Transverse colon (tissue), 4 donors: ENCODE measurements at regions not wholly inside any gene's neighbourhood (a gene's known extent, or its start where the extent isn't known, plus 50 kb on each side); places are given as distances from the start of the nearest gene placed in this dataset.

ENCODE experiments used
- DNase-seq: peaks from one replicate; pipeline ENCODE4 v3.0.0-alpha.2; 2019
- H3K27ac ChIP-seq, 4 donors: fragments of 200-600 bp; sonication (generic); 2 replicates each; pipeline ENCODE4 v1.5.1; 2016 to 2018; ENCODE audit warnings: inconsistent platforms in 4 of 4
- H3K27me3 ChIP-seq: fragments of 200-600 bp; sonication (generic); 2 replicates; pipeline ENCODE4 v1.5.1; 2017; ENCODE audit warnings: inconsistent platforms
- H3K36me3 ChIP-seq, 4 donors: fragments of 200-600 bp; sonication (generic); 2 replicates each; pipeline ENCODE4 v1.5.1; 2017 to 2019; ENCODE audit warnings: inconsistent platforms in 4 of 4
- H3K4me1 ChIP-seq, 4 donors: fragments of 200-600 bp; sonication (generic); 2 replicates each; pipeline ENCODE4 v1.5.1; 2017 to 2020; ENCODE audit warnings: inconsistent platforms in 4 of 4
- H3K4me3 ChIP-seq, 4 donors: fragments of 200-600 bp; sonication (generic); 1 replicate in 1 of 4; 2 replicates in 3 of 4; pipeline versions ENCODE4 v1.5.1 to v1.6.1; 2017 to 2019; ENCODE audit warnings: inconsistent platforms in 4 of 4
- H3K9me3 ChIP-seq, 2 donors: fragments of 200-600 bp; sonication (generic); 2 replicates each; pipeline ENCODE4 v1.5.1; 2017 to 2019; ENCODE audit warnings: inconsistent platforms in 2 of 2
- EP300 ChIP-seq: sonication (generic); formaldehyde crosslinking; IDR thresholded peaks from one replicate; pipeline ENCODE4 v1.6.1; 2017; ENCODE audit warnings: antibody characterized with exemption, low read depth
- POLR2A ChIP-seq: fragments of 450-650 bp; IDR thresholded peaks from one replicate; pipeline ENCODE4 v1.6.1; 2016; ENCODE audit warnings: antibody characterized with exemption, mild to moderate bottlenecking, moderate library complexity
- POLR2AphosphoS5 ChIP-seq, 3 donors: sonication (generic); formaldehyde crosslinking; IDR thresholded peaks; one replicate each; pipeline ENCODE4 v1.6.1; 2016; ENCODE audit warnings: antibody characterized with exemption in 3 of 3
- WGBS, 2 donors: methylation state at CpG; one replicate each; pipeline ENCODE4 v1.1.5; 2018; ENCODE audit warnings: low coverage in 1 of 2; 5-methylcytosine and 5-hydroxymethylcytosine counted together
- in situ Hi-C, 4 donors: fragments of 200-750 bp; cut with MboI; loops; one replicate each; pipeline versions ENCODE4 v1.15.0 to v1.15.1; 2017; ENCODE audit warnings: low sequenced_read_pairs in 3 of 4, low pct_ligation_motif_present in 1 of 4, low pct_unique_long_range_greater_than_20kb in 1 of 4
- intact Hi-C: fragments of 100-400 bp; cut with DNase I; formaldehyde crosslinking; loops from one replicate; pipeline ENCODE4 v1.15.1; 2023; ENCODE audit warnings: low total_unique reads
- TF ChIP-seq, protein P1 (sequence below), 5 experiments: fragments of 200-600 bp in 3 of 5; fragments of 450-650 bp in 2 of 5; sonication (generic) in 3 of 5; IDR thresholded peaks; 1 replicate in 2 of 5; 2 replicates in 3 of 5; pipeline ENCODE4 v1.5.1; 2016 to 2017; ENCODE audit warnings: antibody characterized with exemption in 5 of 5, inconsistent platforms in 3 of 5, mild to moderate bottlenecking in 2 of 5, moderate library complexity in 1 of 5

DNA sequence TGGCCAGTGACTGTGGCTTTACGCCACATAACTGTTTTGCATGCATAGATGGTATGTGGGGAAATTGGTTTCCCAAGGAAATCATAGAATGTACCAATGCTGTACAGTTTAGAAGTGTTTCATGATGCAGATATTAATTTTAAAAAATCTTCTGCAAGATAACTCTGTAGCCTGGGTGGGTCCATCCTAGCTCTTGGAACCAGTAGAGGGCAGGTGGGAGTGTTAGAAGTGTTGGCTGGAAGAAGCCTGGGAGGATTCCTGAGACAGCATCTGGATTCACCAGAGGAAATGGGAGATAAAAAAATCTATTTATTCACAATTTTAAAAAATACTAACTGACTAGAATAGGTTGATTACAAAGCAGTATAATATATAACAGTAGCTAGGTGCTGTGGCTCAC, 139.9 kb upstream of the GRIA4 start:
- H3K27ac ChIP-seq: no peak overlapping the region
- 92 to 100% methylated on average over 1 of the region's 1 CpG for WGBS, 2 donors
- no peaks in the 10 kb centered on the region for H3K9me3 ChIP-seq
- in situ Hi-C loops: no loop called here
- no peak for DNase-seq
- H3K36me3 ChIP-seq: no peaks in the 10 kb centered on the region
- no peaks in the 10 kb centered on the region for H3K27me3 ChIP-seq
- no peak overlapping the region for H3K4me3 ChIP-seq
- no peaks in the 10 kb centered on the region for H3K4me1 ChIP-seq
- TF ChIP-seq, protein P1, sequence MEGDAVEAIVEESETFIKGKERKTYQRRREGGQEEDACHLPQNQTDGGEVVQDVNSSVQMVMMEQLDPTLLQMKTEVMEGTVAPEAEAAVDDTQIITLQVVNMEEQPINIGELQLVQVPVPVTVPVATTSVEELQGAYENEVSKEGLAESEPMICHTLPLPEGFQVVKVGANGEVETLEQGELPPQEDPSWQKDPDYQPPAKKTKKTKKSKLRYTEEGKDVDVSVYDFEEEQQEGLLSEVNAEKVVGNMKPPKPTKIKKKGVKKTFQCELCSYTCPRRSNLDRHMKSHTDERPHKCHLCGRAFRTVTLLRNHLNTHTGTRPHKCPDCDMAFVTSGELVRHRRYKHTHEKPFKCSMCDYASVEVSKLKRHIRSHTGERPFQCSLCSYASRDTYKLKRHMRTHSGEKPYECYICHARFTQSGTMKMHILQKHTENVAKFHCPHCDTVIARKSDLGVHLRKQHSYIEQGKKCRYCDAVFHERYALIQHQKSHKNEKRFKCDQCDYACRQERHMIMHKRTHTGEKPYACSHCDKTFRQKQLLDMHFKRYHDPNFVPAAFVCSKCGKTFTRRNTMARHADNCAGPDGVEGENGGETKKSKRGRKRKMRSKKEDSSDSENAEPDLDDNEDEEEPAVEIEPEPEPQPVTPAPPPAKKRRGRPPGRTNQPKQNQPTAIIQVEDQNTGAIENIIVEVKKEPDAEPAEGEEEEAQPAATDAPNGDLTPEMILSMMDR (IDR thresholded peaks at IDR 0.05): no peak
- TF ChIP-seq POLR2AphosphoS5 (IDR thresholded peaks at IDR 0.05): no peak
- no peak for TF ChIP-seq POLR2A
- TF ChIP-seq EP300: no peak
- intact Hi-C loops: no loop called here

DNA sequence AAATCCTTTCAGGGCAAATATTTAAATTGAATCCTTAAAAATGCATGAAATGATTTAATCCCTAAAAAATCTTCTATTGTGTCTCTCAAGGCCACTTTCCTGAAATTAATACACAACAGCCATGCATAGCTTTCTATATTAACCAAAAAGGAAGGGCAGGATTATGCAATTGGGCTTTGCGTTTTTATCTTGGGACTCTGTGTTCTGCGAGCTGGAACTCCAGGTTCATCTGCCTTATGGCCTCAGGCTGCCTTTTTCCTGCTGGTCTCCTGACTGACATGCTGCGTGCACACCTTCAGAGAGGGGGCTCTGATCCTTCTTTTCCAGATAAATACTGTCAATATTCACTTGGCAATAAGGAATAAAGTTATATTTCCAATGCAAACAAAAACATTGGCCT, 141.7 kb upstream of the GRIA4 start:
- Histone ChIP-seq H3K27me3 (no peaks in the 10 kb centered on the region), H3K4me1 (no peaks in the 10 kb centered on the region), H3K27ac (no peak overlapping the region), H3K9me3 (no peaks in the 10 kb centered on the region), H3K36me3 (no peaks in the 10 kb centered on the region), H3K4me3 (no peak overlapping the region)
- intact Hi-C loops: no loop called here
- no peak for DNase-seq
- TF ChIP-seq POLR2A: no peak
- TF ChIP-seq, protein P1 (IDR thresholded peaks at IDR 0.05): no peak
- no peak for TF ChIP-seq POLR2AphosphoS5 (IDR thresholded peaks at IDR 0.05)
- no peak for TF ChIP-seq EP300
- in situ Hi-C loops: no loop called here
- 51 to 56% methylated on average over 3 of the region's 3 CpGs for WGBS, 2 donors

DNA sequence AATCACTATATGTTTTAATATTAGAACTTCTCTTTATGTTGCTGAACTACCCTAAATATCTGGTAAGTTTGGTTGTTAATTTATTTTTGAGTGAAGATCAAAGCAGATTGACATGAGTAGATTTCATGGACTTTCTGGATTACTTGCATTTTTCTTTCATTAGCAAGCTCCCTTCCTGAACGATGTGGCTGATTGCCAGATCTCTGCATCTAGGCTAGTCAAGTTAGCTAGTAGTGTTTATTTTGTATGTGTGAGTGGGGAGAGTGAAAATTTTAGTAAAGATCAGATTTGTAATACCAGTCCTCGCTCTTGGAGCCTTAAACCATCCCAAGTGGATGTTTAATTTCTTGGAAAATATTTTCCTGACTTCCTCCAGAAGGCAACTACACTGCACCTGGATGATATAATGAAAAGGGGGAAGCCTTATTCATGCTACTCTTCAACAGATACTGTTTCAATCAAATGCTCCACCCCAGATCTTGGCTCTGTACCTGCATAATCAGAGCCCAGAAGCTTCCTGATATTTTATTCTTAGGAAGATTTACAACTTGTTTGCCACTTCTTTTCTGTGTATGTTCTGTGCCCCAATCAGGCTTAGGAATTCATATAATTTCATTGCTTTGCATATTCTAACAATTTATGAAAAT, 143.2 kb upstream of the GRIA4 start:
- no peaks in the 10 kb centered on the region for H3K9me3 ChIP-seq
- WGBS, 2 donors: 50% methylated on average over 1 to 2 of the region's 2 CpGs
- no peak for DNase-seq
- TF ChIP-seq, protein P1 (IDR thresholded peaks at IDR 0.05): no peak
- TF ChIP-seq EP300 (no peak), POLR2AphosphoS5 (IDR thresholded peaks at IDR 0.05) (no peak), POLR2A (no peak)
- in situ Hi-C loops (no loop called here), intact Hi-C loops (no loop called here)
- no peak overlapping the region for H3K27ac ChIP-seq
- H3K27me3 ChIP-seq: no peaks in the 10 kb centered on the region
- no peaks in the 10 kb centered on the region for H3K36me3 ChIP-seq
- no peaks in the 10 kb centered on the region for H3K4me1 ChIP-seq
- no peak overlapping the region for H3K4me3 ChIP-seq

GRCh38 chr11:105458071-105458470, 151.8 kb upstream of the GRIA4 start:
- no peak for DNase-seq
- H3K27ac ChIP-seq: no peak overlapping the region
- no peaks in the 10 kb centered on the region for H3K9me3 ChIP-seq
- intact Hi-C loops: no loop called here
- no peak for TF ChIP-seq POLR2AphosphoS5 (IDR thresholded peaks at IDR 0.05)
- no peak for TF ChIP-seq POLR2A
- TF ChIP-seq EP300: no peak
- TF ChIP-seq, protein P1 (IDR thresholded peaks at IDR 0.05): no peak
- H3K4me3 ChIP-seq: no peak overlapping the region
- WGBS, 2 donors: 81 to 87% methylated on average over 3 to 9 of the region's 9 CpGs
- no peaks in the 10 kb centered on the region for H3K4me1 ChIP-seq
- in situ Hi-C loops: no loop called here
- H3K36me3 ChIP-seq: no peaks in the 10 kb centered on the region
- no peaks in the 10 kb centered on the region for H3K27me3 ChIP-seq
